Keratinocyte (primary cell): ENCODE measurements at regions not wholly inside any gene's neighbourhood (a gene's known extent, or its start where the extent isn't known, plus 50 kb on each side); places are given as distances from the start of the nearest gene placed in this dataset.

ENCODE experiments used
- DNase-seq: peaks from one replicate; pipeline ENCODE4 v3.0.0-alpha.2; 2011; ENCODE audit warnings: low read depth, missing footprints, low spot score
- FAIRE-seq: peaks from 2 replicates; lab custom pipeline; 2011; peaks lifted over from hg19 to GRCh38; lab: Jason Lieb, UNC
- H2AFZ ChIP-seq: 2 replicates; pipeline ENCODE4 v1.6.0; 2012; ENCODE audit warnings: low read length, control low read depth, inconsistent platforms; ENCODE audit not compliant: control insufficient read depth
- H3K27ac ChIP-seq: 2 replicates; pipeline ENCODE4 v1.5.1; 2011; ENCODE audit warnings: low read length; ENCODE audit not compliant: control insufficient read depth, insufficient read depth
- H3K27me3 ChIP-seq: 3 replicates; pipeline ENCODE4 v1.6.0; 2011; ENCODE audit warnings: low read length; ENCODE audit not compliant: control insufficient read depth, insufficient read depth; ENCODE audit errors: extremely low read depth
- H3K36me3 ChIP-seq, 2 experiments: 2 replicates in 1 of 2; 3 replicates in 1 of 2; pipeline ENCODE4 v1.5.1; 2011; ENCODE audit warnings: low read length in 2 of 2, mild to moderate bottlenecking in 1 of 2; ENCODE audit not compliant: control insufficient read depth in 2 of 2, insufficient read depth in 2 of 2; ENCODE audit errors: extremely low read depth in 1 of 2
- H3K4me1 ChIP-seq: 3 replicates; pipeline ENCODE4 v1.5.1; 2011; ENCODE audit warnings: low read length; ENCODE audit not compliant: control insufficient read depth, insufficient read depth; ENCODE audit errors: extremely low read depth
- H3K4me2 ChIP-seq: 3 replicates; pipeline ENCODE4 v1.6.0; 2011; ENCODE audit warnings: low read depth, low read length; ENCODE audit not compliant: control insufficient read depth, insufficient read depth; ENCODE audit errors: extremely low read depth
- H3K4me3 ChIP-seq, 3 experiments: fragments of 200-600 bp in 1 of 3; sonication (generic) in 1 of 3; 2 replicates in 2 of 3; 3 replicates in 1 of 3; pipeline ENCODE4 v1.5.1; 2011 to 2016; ENCODE audit warnings: low read length in 3 of 3, mild to moderate bottlenecking in 3 of 3, control low read depth in 2 of 3, inconsistent platforms in 1 of 3, low read depth in 1 of 3, mixed read lengths in 1 of 3, mixed run types in 1 of 3, moderate library complexity in 1 of 3; ENCODE audit not compliant: control insufficient read depth in 2 of 3, insufficient read depth in 2 of 3; ENCODE audit errors: extremely low read depth in 1 of 3
- H3K79me2 ChIP-seq: 2 replicates; pipeline ENCODE4 v1.6.0; 2012; ENCODE audit warnings: low read length; ENCODE audit not compliant: control insufficient read depth, insufficient read depth
- H3K9ac ChIP-seq: 3 replicates; pipeline ENCODE4 v1.6.0; 2011; ENCODE audit warnings: low read length; ENCODE audit not compliant: control insufficient read depth, insufficient read depth; ENCODE audit errors: extremely low read depth
- H3K9me1 ChIP-seq: 3 replicates; pipeline ENCODE4 v1.6.0; 2011; ENCODE audit warnings: low read length; ENCODE audit not compliant: control insufficient read depth, insufficient read depth; ENCODE audit errors: extremely low read depth
- H3K9me3 ChIP-seq: 2 replicates; pipeline ENCODE4 v1.5.1; 2012; ENCODE audit warnings: low read depth, low read length; ENCODE audit not compliant: control insufficient read depth
- H4K20me1 ChIP-seq: 3 replicates; pipeline ENCODE4 v1.6.0; 2011; ENCODE audit warnings: low read length; ENCODE audit not compliant: control insufficient read depth, insufficient read depth; ENCODE audit errors: extremely low read depth
- EZH2 ChIP-seq: IDR thresholded peaks from one replicate; pipeline ENCODE4 v1.6.1; 2012; ENCODE audit warnings: inconsistent platforms, mild to moderate bottlenecking, low read length, moderate library complexity
- dilution Hi-C: fragments of 300-500 bp; cut with MboI; formaldehyde crosslinking; loops from one replicate; pipeline ENCODE4 v1.7.0; 2020; ENCODE audit warnings: low sequenced_read_pairs; ENCODE audit not compliant: extremely low pct_ligation_motif_present
- TF ChIP-seq, protein P1 (sequence below), 3 experiments: IDR thresholded peaks in 1 of 3; conservative IDR thresholded peaks in 1 of 3; optimal IDR thresholded peaks in 1 of 3; 2 replicates in 2 of 3; 3 replicates in 1 of 3; pipeline versions ENCODE3 to v1.5.1; 2011; ENCODE audit warnings: low read length in 3 of 3, mild to moderate bottlenecking in 3 of 3, moderate library complexity in 2 of 3, control low read depth in 1 of 3, inconsistent platforms in 1 of 3; ENCODE audit not compliant: insufficient read depth in 2 of 3; ENCODE audit errors: extremely low read depth in 1 of 3

DNA sequence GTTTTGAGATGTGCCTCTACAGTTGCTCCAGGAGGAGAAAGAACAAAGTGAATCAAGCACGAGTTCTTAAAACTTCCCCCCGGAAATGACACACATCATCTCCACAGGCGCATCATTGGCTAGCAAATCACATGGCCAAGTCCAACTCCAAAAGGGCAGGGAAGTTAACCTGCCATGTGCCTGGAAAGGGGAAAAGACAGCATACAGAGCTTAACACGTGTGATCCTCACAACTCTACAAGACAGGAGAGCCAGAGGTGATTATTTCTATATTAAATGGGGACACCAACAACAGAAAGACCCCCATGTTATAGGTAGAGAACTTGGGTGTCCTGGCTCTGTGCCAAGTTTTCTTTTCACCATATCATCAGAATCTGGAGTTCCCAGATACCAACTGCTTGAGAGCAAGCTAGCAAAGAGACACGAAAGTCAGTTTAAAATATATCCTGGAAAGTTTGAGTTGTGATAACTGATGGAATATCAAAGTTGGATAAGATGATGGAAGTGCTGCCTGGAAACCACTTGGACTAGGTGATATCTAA, 871.1 kb downstream of the UQCRFS1 start:
- Histone ChIP-seq H3K4me2 (no peak overlapping the region), H3K4me3 (no peak overlapping the region), H4K20me1 (no peaks in the 10 kb centered on the region), H3K36me3 (no peaks in the 10 kb centered on the region), H3K9ac (no peak overlapping the region), H3K27me3 (no peaks in the 10 kb centered on the region), H3K4me1 (no peaks in the 10 kb centered on the region), H2AFZ (no peak overlapping the region), H3K9me1 (no peaks in the 10 kb centered on the region), H3K79me2 (no peaks in the 10 kb centered on the region), H3K27ac (no peak overlapping the region), H3K9me3 (peaks cover 5% of the 10 kb centered on the region)
- dilution Hi-C loops, result no loop called here
- DNase-seq (no peak), FAIRE-seq (no peak)
- no peak for TF ChIP-seq EZH2
- TF ChIP-seq, protein P1, sequence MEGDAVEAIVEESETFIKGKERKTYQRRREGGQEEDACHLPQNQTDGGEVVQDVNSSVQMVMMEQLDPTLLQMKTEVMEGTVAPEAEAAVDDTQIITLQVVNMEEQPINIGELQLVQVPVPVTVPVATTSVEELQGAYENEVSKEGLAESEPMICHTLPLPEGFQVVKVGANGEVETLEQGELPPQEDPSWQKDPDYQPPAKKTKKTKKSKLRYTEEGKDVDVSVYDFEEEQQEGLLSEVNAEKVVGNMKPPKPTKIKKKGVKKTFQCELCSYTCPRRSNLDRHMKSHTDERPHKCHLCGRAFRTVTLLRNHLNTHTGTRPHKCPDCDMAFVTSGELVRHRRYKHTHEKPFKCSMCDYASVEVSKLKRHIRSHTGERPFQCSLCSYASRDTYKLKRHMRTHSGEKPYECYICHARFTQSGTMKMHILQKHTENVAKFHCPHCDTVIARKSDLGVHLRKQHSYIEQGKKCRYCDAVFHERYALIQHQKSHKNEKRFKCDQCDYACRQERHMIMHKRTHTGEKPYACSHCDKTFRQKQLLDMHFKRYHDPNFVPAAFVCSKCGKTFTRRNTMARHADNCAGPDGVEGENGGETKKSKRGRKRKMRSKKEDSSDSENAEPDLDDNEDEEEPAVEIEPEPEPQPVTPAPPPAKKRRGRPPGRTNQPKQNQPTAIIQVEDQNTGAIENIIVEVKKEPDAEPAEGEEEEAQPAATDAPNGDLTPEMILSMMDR (optimal IDR thresholded peaks at IDR 0.05 in 1 of 3, IDR thresholded peaks at IDR 0.05 in 1 of 3, conservative IDR thresholded peaks at IDR 0.05 in 1 of 3; ENCODE audit: extremely low read depth in 1 of 3, insufficient read depth in 2 of 3, low read length in 3 of 3), result no peak

DNA sequence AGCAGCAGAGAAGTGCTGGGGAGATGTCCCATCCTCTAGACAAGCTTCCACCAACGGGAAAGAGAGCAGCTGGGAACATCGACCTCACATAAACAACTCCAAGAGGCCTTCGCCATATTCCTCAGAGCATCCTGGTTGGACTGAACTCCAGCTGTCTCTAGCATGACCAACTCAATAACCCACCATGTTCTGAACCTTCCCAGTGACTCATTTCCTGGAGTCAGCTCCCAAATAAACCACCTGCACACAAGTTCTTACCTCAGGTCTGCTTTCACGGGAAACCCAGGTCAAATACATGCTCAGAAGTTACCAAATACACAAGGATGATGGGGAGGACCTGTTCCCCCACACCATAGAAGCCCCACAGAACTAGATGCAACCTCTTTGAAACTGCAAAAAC, 878.5 kb downstream of the UQCRFS1 start:
- TF ChIP-seq, protein P1 (optimal IDR thresholded peaks at IDR 0.05 in 1 of 3, IDR thresholded peaks at IDR 0.05 in 1 of 3, conservative IDR thresholded peaks at IDR 0.05 in 1 of 3; ENCODE audit: extremely low read depth in 1 of 3, insufficient read depth in 2 of 3, low read length in 3 of 3), result no peak
- no peak for TF ChIP-seq EZH2
- Histone ChIP-seq H3K27ac (no peak overlapping the region), H3K36me3 (no peaks in the 10 kb centered on the region), H3K9me1 (no peaks in the 10 kb centered on the region), H3K4me1 (no peaks in the 10 kb centered on the region), H3K27me3 (no peaks in the 10 kb centered on the region), H3K4me2 (no peak overlapping the region), H2AFZ (no peak overlapping the region), H3K4me3 (no peak overlapping the region), H3K79me2 (no peaks in the 10 kb centered on the region), H3K9ac (no peak overlapping the region), H3K9me3 (peaks cover 8% of the 10 kb centered on the region), H4K20me1 (no peaks in the 10 kb centered on the region)
- DNase-seq (no peak), FAIRE-seq (no peak)
- dilution Hi-C loops, result no loop called here
